ENCODE measurements at regions not wholly inside any gene's neighbourhood (a gene's known extent, or its start where the extent isn't known, plus 50 kb on each side); places are given as distances from the start of the nearest gene placed in this dataset.

DNA sequence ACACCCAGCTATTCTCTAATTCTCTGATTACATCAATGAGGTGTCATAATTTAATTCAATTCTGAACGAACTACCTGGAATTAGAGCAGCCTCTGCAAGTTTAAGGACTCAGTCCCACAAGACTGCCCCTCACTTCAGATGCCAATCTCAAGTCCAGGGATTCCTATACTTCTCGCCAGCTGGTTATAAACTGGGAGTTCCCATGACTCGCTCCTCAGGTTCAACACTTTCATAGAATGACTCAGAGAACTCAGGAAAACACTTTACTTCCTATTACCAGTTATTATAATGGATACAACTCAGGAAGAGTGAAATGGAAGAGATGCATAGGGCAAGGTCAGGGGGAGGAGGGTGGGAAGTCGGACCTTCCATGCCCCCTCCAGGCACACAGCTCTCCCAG lies 112.3 kb upstream of the ATP5MC3 start:
- no peaks in the 10 kb centered on the region for H3K36me3 ChIP-seq (replicated peaks in 1 of 2)
- no peaks in the 10 kb centered on the region for H3K4me1 ChIP-seq (replicated peaks in 1 of 2)
- DNase-seq: no peak
- no peak overlapping the region for H3K27ac ChIP-seq
- H3K9me3 ChIP-seq (replicated peaks in 1 of 3): no peaks in the 10 kb centered on the region
- peaks cover 9% of the 10 kb centered on the region for H3K27me3 ChIP-seq
- intact Hi-C loops (cut with DNase I): no loop called here
- TF ChIP-seq CTCF (IDR thresholded peaks at IDR 0.05) (no peak), POLR2A (IDR thresholded peaks at IDR 0.05) (no peak)
- WGBS, 4 donors: 62 to 77% (median 67%) methylated on average over 4 of the region's 4 CpGs
- no peak overlapping the region for H3K4me3 ChIP-seq

GRCh38 chr2:175293195-175293594 lies 111.7 kb upstream of the ATP5MC3 start:
- H3K36me3 ChIP-seq (replicated peaks in 1 of 2): no peaks in the 10 kb centered on the region
- DNase-seq: no peak
- 75 to 84% (median 77%) methylated on average over 3 of the region's 3 CpGs for WGBS, 4 donors

DNA sequence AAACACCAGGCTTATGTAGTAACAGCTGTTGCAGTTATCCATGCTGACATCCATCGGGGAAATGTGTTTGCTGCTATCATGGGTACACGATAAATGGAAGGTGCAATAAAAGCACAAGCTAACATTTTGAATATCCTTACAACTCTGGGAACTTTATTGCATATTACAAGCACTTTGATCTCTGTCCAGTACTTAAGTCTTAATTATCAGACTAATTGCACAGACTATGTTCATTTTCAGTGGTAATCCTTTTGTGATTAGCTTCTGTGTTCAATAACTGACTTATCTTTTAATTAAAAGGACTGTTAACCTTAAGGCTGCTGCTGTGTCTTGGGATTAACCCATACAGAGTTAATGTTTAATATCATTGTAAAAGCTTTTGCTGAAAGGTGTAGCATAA lies 101.4 kb upstream of the ATP5MC3 start:
- DNase-seq: no peak
- intact Hi-C loops (cut with DNase I): loop anchor here in 1 of 2 donors (10.0 kb wide), 1 partner anchor 248 kb away; no protein-coding TSS in a partner anchor
- peaks cover 4% of the 10 kb centered on the region for H3K27me3 ChIP-seq

More at GRCh38 chr2:175293195-175293594, 111.7 kb upstream of the ATP5MC3 start:
- Histone ChIP-seq H3K4me3 (no peak overlapping the region), H3K9me3 (replicated peaks in 1 of 3) (no peaks in the 10 kb centered on the region), H3K27ac (no peak overlapping the region), H3K4me1 (replicated peaks in 1 of 2) (no peaks in the 10 kb centered on the region), H3K27me3 (peaks cover 9% of the 10 kb centered on the region)
- intact Hi-C loops (cut with DNase I): no loop called here
- TF ChIP-seq POLR2A (IDR thresholded peaks at IDR 0.05): no peak
- TF ChIP-seq CTCF (IDR thresholded peaks at IDR 0.05): no peak

GRCh38 chr2:175282300-175282699 lies 100.8 kb upstream of the ATP5MC3 start:
- DNase-seq: no peak
- no peaks in the 10 kb centered on the region for H3K4me1 ChIP-seq (replicated peaks in 1 of 2)
- no peaks in the 10 kb centered on the region for H3K9me3 ChIP-seq (replicated peaks in 1 of 3)
- no peaks in the 10 kb centered on the region for H3K36me3 ChIP-seq (replicated peaks in 1 of 2)
- 82 to 88% (median 86%) methylated on average over 1 of the region's 1 CpG for WGBS, 4 donors
- intact Hi-C loops (cut with DNase I): loop anchor here in 1 of 2 donors (10.0 kb wide), 1 partner anchor 247 kb away; no protein-coding TSS in a partner anchor
- H3K4me3 ChIP-seq: no peak overlapping the region
- H3K27ac ChIP-seq: no peak overlapping the region
- H3K27me3 ChIP-seq: no peaks in the 10 kb centered on the region
- no peak for TF ChIP-seq POLR2A (IDR thresholded peaks at IDR 0.05)
- TF ChIP-seq CTCF (IDR thresholded peaks at IDR 0.05): peak; percentile 28 to 64 (median 54)

More for the DNA sequence above, 101.4 kb upstream of the ATP5MC3 start:
- Histone ChIP-seq H3K27ac (no peak overlapping the region), H3K4me1 (replicated peaks in 1 of 2) (no peaks in the 10 kb centered on the region), H3K4me3 (no peak overlapping the region), H3K36me3 (replicated peaks in 1 of 2) (no peaks in the 10 kb centered on the region), H3K9me3 (replicated peaks in 1 of 3) (no peaks in the 10 kb centered on the region)
- 72 to 80% (median 76%) methylated on average over 2 of the region's 2 CpGs for WGBS, 4 donors
- TF ChIP-seq CTCF (IDR thresholded peaks at IDR 0.05): no peak
- no peak for TF ChIP-seq POLR2A (IDR thresholded peaks at IDR 0.05)
